GM10847 (cell line): ENCODE measurements at regions not wholly inside any gene's neighbourhood (a gene's known extent, or its start where the extent isn't known, plus 50 kb on each side); places are given as distances from the start of the nearest gene placed in this dataset.

ENCODE experiments used
- POLR2A ChIP-seq: IDR thresholded peaks from 2 replicates; pipeline ENCODE4 v1.6.1; 2011; ENCODE audit not compliant: insufficient read length; ENCODE audit errors: extremely low read depth

- TF ChIP-seq POLR2A = no peak
These were observed 79.5 kb upstream of the ATP6AP2 start for GRCh38 chrX:40501164-40501855.

GRCh38 chrX:40496728-40497127 lies 84.0 kb upstream of the ATP6AP2 start:
- TF ChIP-seq POLR2A = no peak

DNA sequence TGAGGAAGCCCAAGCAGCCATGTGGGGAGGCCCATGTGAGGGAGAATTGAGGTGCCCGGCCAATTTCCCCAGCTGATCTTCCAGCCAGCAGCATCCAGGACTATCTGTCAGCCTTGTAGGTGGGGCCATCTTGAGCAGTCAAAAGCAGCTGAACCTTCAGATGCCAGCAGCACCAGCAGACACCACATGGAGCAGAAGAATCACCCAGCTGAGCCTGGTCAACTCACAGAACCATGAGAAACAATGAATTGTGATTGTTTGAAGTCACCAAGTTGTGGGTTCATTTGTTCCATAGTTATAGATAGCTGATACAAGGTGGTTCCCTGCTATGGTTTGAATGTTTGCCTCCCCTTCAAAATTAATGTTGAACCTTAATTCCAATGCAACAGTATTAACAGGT lies 85.1 kb upstream of the ATP6AP2 start:
- TF ChIP-seq POLR2A = no peak

DNA sequence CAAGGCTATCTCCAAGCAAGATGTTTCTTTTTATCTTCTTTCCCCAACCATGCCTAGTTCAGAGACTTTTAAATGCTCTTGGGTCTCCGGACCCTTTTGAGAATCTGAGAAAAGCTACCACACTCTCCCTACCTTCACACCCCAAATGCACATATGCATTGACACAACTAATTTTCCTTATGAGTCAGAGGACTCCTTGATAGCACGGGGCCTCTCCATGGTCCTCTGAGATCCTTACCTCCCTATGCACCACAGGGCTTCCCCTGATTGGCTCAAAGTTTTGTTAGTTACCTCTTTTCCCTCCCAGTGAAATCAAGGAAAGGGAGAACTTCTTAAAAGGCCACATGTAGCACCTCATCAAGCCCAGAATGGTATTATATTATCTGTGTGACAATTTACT lies 86.8 kb upstream of the ATP6AP2 start:
- TF ChIP-seq POLR2A = no peak

DNA sequence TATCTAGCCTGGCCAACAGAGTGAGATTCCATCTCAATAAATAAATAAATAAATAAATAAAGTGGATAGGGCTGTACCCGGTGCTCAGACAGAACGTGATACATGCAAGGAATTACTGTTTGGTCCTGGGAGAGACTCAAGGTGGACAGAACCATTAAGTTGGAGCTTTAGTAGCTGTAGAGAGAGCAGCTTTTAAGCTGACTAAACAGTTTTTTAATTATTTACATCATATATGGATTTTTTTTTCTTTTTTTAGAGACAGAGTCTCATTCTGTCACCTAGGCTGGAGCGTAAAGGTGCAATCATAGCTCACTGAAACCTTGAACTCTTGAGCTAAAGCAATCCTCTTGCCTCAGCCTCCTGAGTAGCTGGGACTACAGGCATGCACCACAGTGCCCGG lies 92.5 kb upstream of the ATP6AP2 start:
- TF ChIP-seq POLR2A = no peak

DNA sequence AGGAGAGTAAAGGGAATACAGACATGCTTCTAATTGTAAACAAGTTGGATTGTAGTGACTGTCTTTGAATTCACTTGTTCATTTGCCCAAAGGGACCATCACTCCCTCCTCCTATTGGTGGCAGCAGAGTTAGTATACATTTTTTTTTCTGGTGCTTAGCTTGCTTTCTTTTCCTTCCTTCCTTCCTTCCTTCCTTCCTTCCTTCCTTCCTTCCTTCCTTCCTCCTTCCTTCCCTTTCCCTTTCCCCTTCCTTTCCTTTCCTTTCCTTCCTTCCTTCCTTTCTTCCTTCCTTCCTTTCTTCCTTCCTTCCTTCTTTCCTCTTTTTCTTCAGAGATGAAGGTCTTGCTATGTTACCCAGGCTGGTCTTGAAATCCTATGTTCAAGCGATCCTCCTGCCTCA lies 94.8 kb upstream of the ATP6AP2 start:
- TF ChIP-seq POLR2A = no peak

DNA sequence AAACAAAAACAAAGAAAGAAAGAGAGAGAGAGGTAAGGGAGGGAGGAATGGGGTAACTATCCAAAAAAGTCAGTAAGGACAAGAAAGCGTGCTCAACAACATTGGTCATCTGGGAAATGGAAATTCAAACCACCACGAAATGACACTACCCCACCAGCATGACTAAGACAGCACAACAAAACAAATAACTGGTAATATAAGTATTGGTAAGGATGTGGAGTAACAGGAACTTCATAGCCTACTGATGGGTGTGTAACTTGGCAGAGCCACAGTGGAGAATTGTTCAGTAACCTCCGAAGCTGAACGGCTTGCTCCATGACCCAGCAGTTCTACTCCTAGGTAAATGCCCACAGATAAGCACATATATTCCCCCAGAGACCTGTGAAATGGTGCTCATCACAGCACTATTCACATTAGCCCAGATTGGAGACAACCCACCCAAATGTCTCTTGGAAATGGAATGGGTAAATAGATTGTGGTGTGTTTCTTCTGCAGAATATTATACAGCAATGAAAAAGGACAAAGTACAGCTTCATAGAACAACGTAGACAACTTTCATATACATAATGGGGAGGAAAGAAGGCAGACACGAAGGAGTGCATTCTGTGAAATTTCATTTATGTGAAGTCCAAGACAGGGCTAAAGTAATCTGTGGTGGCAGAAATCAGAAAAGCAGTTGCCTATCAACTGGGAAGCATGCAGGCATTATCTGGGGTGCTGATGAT lies 95.5 kb upstream of the ATP6AP2 start:
- no peak for TF ChIP-seq POLR2A

- TF ChIP-seq POLR2A = no peak
These were observed 96.2 kb upstream of the ATP6AP2 start for GRCh38 chrX:40484408-40485091.

- no peak for TF ChIP-seq POLR2A
These were observed 97.3 kb upstream of the ATP6AP2 start for GRCh38 chrX:40483502-40483901.

- no peak for TF ChIP-seq POLR2A
These were observed 100.9 kb upstream of the ATP6AP2 start for GRCh38 chrX:40479777-40480318.

DNA sequence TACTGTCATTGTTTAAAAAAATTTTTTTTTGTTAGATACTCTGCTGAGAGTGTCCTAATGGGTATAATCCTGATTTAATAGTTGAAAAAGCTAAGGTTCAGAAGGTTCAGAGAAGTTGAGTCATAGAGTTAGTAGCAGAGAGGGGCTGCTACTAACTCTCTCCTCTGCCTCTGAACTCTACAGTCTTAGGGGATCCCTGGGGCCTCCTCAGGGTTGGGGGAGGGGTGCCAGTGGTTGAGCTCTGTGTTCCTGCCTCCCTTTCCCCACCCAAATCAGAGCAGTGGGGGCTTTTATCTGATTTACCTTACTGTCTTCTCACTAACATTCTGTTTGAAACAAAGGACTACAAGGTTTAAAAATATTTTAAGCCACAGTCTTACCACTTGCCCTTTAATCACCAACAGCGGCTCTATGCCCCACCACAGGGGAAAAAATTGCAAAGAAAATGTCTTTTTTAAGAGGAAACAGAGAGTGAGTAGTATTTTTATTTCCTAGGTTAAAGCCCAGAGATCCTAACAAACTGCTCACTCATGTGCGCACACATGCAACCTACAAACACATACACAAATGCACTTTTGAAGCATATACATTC lies 102.2 kb upstream of the ATP6AP2 start:
- no peak for TF ChIP-seq POLR2A

GRCh38 chrX:40476958-40477357 lies 103.8 kb upstream of the ATP6AP2 start:
- no peak for TF ChIP-seq POLR2A

- no peak for TF ChIP-seq POLR2A
These were observed 106.1 kb upstream of the ATP6AP2 start for GRCh38 chrX:40474645-40475044.

DNA sequence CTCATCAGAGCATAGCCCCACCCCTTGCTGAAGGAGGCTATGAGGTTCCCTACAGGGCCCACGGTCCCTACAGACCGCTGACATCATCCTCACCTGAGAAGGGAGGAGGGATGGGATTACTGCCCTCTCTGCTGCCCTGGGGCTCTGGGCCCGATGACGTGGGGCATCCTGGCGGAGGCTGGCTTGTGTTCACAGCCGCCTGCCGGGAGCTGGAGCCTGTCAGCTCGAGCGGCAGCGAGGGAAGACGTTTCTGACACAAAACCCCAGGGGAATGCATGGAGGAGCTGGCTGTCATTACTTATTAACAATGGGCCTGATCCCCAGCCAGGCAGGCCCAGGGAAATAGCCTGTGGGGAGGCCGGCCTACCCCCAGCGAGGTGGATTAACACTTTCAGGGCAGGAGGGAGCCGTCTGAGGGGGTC lies 106.6 kb upstream of the ATP6AP2 start:
- no peak for TF ChIP-seq POLR2A

GRCh38 chrX:40473460-40474204 lies 107.1 kb upstream of the ATP6AP2 start:
- no peak for TF ChIP-seq POLR2A
